KMS-11 (cell line): ENCODE measurements at regions not wholly inside any gene's neighbourhood (a gene's known extent, or its start where the extent isn't known, plus 50 kb on each side); places are given as distances from the start of the nearest gene placed in this dataset.

ENCODE experiments used
- H2AFZ ChIP-seq: fragments of 200-600 bp; sonication (generic); 2 replicates; pipeline ENCODE4 v1.6.1; 2016; ENCODE audit warnings: antibody characterized with exemption, mixed run types, low read depth
- H3K27ac ChIP-seq: fragments of 200-600 bp; sonication (generic); 2 replicates; pipeline ENCODE4 v1.6.1; 2016; ENCODE audit warnings: mild to moderate bottlenecking, mixed run types
- H3K27me3 ChIP-seq: fragments of 200-600 bp; sonication (generic); 2 replicates; pipeline ENCODE4 v1.6.1; 2017; ENCODE audit warnings: mild to moderate bottlenecking, low read depth, mixed run types, moderate library complexity; ENCODE audit not compliant: insufficient read depth
- H3K36me3 ChIP-seq: fragments of 200-600 bp; sonication (generic); 2 replicates; pipeline ENCODE4 v1.6.1; 2017; ENCODE audit warnings: mild to moderate bottlenecking, mixed run types; ENCODE audit not compliant: insufficient read depth
- H3K4me1 ChIP-seq: fragments of 200-600 bp; sonication (generic); 2 replicates; pipeline ENCODE4 v1.6.1; 2016; ENCODE audit warnings: mild to moderate bottlenecking, low read depth, mixed run types; ENCODE audit not compliant: poor library complexity, severe bottlenecking
- H3K4me2 ChIP-seq: fragments of 200-600 bp; sonication (generic); 2 replicates; pipeline ENCODE4 v1.7.0; 2016; ENCODE audit warnings: mild to moderate bottlenecking, mixed run types
- H3K4me3 ChIP-seq: fragments of 200-600 bp; sonication (generic); IDR thresholded peaks from 2 replicates; pipeline ENCODE4 v1.6.1; 2017; ENCODE audit warnings: low read depth, low read length, mixed read lengths; ENCODE audit not compliant: insufficient read depth
- H3K79me2 ChIP-seq: fragments of 200-600 bp; sonication (generic); 2 replicates; pipeline ENCODE4 v1.6.1; 2016; ENCODE audit warnings: low read depth, mixed run types; ENCODE audit not compliant: insufficient read depth
- H3K9ac ChIP-seq: fragments of 200-600 bp; sonication (generic); 2 replicates; pipeline ENCODE4 v1.6.1; 2016; ENCODE audit warnings: mild to moderate bottlenecking, mixed run types
- H4K20me1 ChIP-seq: fragments of 200-600 bp; sonication (generic); 2 replicates; pipeline ENCODE4 v1.6.1; 2016; ENCODE audit warnings: mild to moderate bottlenecking, mixed run types; ENCODE audit not compliant: insufficient read depth
- TF ChIP-seq, protein P1 (sequence below): fragments of 200-600 bp; sonication (generic); conservative IDR thresholded peaks from 2 replicates; pipeline ENCODE4 v1.6.1; 2017; ENCODE audit warnings: low read depth, mild to moderate bottlenecking, antibody characterized with exemption, low read length, moderate library complexity, mixed read lengths

DNA sequence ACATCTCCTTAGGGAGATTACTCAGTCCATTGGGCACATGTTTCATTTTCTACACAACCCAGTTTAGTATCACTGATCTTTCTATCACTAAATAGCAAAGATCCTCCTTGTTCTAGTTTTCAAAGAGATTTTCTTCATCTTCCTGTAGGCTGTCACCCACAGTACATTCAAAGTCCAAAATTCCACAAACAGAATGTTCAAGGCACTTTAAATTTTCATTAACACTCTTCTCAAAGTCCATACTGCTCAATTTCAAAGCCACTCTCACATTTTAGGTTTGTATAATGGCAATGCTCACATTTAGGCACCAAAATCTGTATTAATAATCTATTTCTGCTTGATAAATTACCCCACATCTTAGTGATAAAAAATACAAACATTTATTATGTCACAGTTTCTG lies 152.8 kb downstream of the FSIP2 start:
- Histone ChIP-seq H2AFZ (no peak overlapping the region), H3K9ac (no peak overlapping the region), H3K4me2 (no peak overlapping the region), H3K36me3 (no peaks in the 10 kb centered on the region), H4K20me1 (no peaks in the 10 kb centered on the region), H3K27ac (no peak overlapping the region), H3K4me1 (no peaks in the 10 kb centered on the region), H3K27me3 (no peaks in the 10 kb centered on the region), H3K4me3 (no peak overlapping the region), H3K79me2 (no peaks in the 10 kb centered on the region)
- TF ChIP-seq, protein P1, sequence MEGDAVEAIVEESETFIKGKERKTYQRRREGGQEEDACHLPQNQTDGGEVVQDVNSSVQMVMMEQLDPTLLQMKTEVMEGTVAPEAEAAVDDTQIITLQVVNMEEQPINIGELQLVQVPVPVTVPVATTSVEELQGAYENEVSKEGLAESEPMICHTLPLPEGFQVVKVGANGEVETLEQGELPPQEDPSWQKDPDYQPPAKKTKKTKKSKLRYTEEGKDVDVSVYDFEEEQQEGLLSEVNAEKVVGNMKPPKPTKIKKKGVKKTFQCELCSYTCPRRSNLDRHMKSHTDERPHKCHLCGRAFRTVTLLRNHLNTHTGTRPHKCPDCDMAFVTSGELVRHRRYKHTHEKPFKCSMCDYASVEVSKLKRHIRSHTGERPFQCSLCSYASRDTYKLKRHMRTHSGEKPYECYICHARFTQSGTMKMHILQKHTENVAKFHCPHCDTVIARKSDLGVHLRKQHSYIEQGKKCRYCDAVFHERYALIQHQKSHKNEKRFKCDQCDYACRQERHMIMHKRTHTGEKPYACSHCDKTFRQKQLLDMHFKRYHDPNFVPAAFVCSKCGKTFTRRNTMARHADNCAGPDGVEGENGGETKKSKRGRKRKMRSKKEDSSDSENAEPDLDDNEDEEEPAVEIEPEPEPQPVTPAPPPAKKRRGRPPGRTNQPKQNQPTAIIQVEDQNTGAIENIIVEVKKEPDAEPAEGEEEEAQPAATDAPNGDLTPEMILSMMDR, result no peak

DNA sequence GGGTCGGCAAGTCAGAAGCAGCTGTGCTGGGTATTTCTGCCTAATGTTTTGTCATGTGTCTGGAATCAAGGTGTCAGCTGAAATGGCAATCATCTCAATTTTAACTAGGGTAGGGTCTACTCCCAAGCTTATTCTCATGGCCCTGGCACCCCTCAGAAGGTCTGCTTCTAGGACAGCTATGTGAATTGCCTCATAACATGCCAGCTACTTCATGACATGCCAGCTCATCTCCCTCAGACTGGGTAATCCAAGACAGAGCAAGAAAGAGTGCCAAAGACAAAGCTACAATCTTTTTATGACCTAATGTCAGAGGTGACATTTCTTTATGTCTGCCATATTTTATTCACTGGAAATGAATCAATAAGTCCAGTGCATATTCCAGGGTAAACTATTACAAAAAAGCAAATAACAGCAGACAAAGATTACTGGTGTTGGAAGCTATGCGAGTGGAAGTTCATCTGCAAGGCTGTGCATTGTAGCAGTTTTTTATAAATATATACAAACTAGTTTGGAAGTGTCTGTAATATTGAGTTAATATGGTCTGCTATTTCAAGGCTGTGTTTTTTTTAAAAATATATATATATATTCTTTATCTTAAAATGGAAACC lies 153.3 kb downstream of the FSIP2 start:
- Histone ChIP-seq H4K20me1 (no peaks in the 10 kb centered on the region), H3K4me2 (no peak overlapping the region), H2AFZ (no peak overlapping the region), H3K27ac (no peak overlapping the region), H3K4me1 (no peaks in the 10 kb centered on the region), H3K4me3 (no peak overlapping the region), H3K79me2 (no peaks in the 10 kb centered on the region), H3K9ac (no peak overlapping the region), H3K36me3 (no peaks in the 10 kb centered on the region), H3K27me3 (no peaks in the 10 kb centered on the region)
- TF ChIP-seq, protein P1, result no peak

DNA sequence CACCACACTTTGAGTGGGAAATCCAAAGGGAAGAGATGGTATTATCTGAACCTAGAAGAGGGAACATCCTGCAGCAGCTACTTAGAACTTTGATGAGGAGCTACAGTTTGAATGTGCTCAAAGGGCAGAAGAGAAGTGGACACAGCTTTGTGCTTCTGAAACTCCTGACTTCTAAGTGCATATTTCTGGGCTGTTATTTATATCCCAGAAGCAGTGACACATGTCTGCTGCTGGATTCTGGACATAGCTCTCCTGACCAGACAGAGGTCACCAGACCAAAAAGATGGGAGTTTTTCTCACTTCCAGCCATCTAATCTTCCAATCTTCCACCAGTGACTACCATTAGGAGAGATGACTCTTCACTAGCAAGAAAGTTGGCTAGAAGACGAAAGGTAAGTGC lies 153.9 kb downstream of the FSIP2 start:
- Histone ChIP-seq H3K4me3 (no peak overlapping the region), H3K79me2 (no peaks in the 10 kb centered on the region), H3K4me1 (no peaks in the 10 kb centered on the region), H3K9ac (no peak overlapping the region), H2AFZ (no peak overlapping the region), H3K4me2 (no peak overlapping the region), H3K27me3 (no peaks in the 10 kb centered on the region), H3K36me3 (no peaks in the 10 kb centered on the region), H4K20me1 (no peaks in the 10 kb centered on the region), H3K27ac (no peak overlapping the region)
- TF ChIP-seq, protein P1, result no peak

DNA sequence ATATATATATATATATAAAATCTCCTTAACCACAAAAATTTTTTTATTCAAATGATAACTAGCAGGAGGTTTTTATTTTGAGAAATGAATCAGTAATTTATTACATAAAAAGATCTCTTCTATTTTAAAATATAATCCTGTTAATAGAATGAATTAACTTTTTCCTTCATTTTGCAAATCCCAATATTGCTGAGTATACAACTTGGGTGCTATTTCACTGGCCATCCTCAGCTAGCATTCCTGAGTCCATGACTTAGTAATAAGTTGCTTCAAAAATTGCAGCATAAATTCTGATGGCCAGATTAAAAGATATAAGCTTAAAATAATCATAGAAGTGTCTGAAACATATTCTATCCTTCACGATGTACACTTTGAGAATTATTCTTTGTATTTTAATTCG lies 155.6 kb downstream of the FSIP2 start:
- no peaks in the 10 kb centered on the region for H4K20me1 ChIP-seq
- no peak overlapping the region for H2AFZ ChIP-seq
- H3K4me2 ChIP-seq, result no peak overlapping the region
- H3K27ac ChIP-seq, result no peak overlapping the region
- TF ChIP-seq, protein P1, result no peak
- no peaks in the 10 kb centered on the region for H3K36me3 ChIP-seq
- no peaks in the 10 kb centered on the region for H3K4me1 ChIP-seq
- no peak overlapping the region for H3K9ac ChIP-seq
- H3K27me3 ChIP-seq, result no peaks in the 10 kb centered on the region
- H3K79me2 ChIP-seq, result no peaks in the 10 kb centered on the region
- H3K4me3 ChIP-seq, result no peak overlapping the region
